SU-DHL-6 (cell line): ENCODE measurements at regions not wholly inside any gene's neighbourhood (a gene's known extent, or its start where the extent isn't known, plus 50 kb on each side); places are given as distances from the start of the nearest gene placed in this dataset.

Source experiments
- CTCF ChIP-seq: fragments of 200-600 bp; sonication (generic); IDR thresholded peaks from one replicate; pipeline ENCODE4 v1.5.1; 2017; ENCODE audit warnings: antibody characterized with exemption, mild to moderate bottlenecking, low read length, moderate library complexity; ENCODE audit not compliant: insufficient read depth, poor library complexity, severe bottlenecking
- EZH2phosphoT487 ChIP-seq: fragments of 200-600 bp; sonication (generic), shearing (Covaris generic); conservative IDR thresholded peaks from 2 replicates; pipeline ENCODE4 v1.6.1; 2018; ENCODE audit warnings: mild to moderate bottlenecking, antibody characterized with exemption, low read length, moderate library complexity, mixed read lengths

DNA sequence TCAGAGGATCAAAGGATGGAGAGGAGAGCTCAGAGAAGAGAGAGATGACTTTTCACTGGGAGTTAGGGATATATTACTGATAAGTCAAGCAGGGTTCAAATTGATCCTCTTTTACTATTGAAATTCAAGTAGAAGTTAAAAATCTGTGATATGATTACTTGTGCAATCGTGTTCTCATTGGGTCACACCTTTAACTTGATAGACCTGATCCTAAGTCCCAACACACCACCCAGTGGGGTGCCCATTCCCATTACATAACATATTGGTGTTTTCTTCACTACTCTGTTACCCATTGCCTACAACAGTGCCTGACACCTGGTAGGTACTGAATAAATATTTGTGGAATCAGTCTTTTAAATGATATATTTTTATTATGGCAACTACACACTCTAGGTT, 66.4 kb upstream of the PICALM start:
- TF ChIP-seq CTCF (no peak), EZH2phosphoT487 (no peak)
